Stimulated activated CD4-positive, alpha-beta T cell treated with anti-CD3 and anti-CD28 coated beads, Interleukin-4, amount 100 ng/mL, for 4 hours (primary cell): ENCODE measurements at regions not wholly inside any gene's neighbourhood (a gene's known extent, or its start where the extent isn't known, plus 50 kb on each side); places are given as distances from the start of the nearest gene placed in this dataset.

Experiments
- DNase-seq, 2 experiments: peaks; one replicate each; pipeline ENCODE4 v3.0.0-alpha.2; 2020

- no peak for DNase-seq
Measured at GRCh38 chr9:75692309-75692708, 198.2 kb upstream of the PCSK5 start.

DNA sequence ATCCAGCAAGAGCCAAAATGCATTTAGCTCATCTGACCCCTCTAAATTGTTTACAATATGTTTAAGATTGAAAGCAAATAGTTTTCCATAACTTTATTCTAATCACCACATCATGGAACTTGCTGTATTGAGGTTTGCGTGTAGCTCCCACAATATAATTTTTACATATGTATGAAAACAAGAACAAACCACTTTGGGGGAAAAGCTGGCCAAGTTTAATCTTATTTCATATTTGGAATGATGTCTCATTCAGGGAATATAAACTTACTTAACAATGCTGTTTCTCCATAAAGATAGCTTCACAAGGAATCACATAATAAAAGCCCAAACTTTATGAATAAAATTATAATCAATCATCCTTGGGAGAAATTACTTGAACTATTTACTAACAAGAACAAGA, 194.6 kb upstream of the PCSK5 start:
- no peak for DNase-seq

- no peak for DNase-seq
Measured at GRCh38 chr9:75699017-75699416, 191.5 kb upstream of the PCSK5 start.

- DNase-seq = no peak
Measured at GRCh38 chr9:75699625-75700251, 190.7 kb upstream of the PCSK5 start.

DNA sequence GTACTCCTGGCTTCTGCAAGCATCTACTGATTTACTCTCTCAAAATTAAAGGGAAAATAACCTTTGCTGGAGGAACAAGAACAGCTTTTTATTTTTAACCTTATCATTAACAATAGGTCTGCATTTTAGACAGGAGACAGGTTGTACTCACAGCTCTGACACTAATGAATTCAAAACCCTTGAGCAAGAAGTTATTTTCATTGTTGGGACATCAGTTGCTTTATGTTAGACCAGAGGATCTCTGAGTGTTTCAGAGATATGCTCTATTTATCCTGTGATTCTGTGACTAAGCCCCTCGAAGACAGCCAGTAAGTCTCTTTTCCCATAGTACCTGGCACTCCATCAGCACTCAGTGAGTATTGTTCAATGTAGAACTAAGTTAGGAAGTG, 190.2 kb upstream of the PCSK5 start:
- DNase-seq = no peak

DNA sequence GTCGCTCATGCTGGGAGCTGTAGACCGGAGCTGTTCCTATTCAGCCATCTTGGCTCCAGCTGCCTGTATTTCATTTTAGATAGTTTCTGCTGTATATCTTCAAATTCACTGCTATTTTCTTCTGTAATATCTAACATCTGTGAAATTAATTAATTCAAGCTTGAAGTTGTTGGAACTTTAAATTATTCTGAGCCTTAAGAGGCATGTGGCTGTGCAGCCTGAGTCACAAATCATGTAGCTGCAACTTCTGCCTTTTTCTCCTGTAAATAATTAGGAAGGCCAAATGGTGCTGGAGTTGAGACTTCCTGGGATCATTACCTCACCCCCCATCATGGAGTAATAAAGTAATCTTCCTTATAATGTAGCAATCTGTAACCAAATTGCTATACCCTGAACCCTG, 183.3 kb upstream of the PCSK5 start:
- DNase-seq = no peak

- no peak for DNase-seq
Measured at GRCh38 chr9:75709698-75710097, 180.8 kb upstream of the PCSK5 start.

- no peak for DNase-seq
Measured at GRCh38 chr9:75712700-75713099, 177.8 kb upstream of the PCSK5 start.

- DNase-seq = no peak
Measured at GRCh38 chr9:75713335-75713734, 177.1 kb upstream of the PCSK5 start.

DNA sequence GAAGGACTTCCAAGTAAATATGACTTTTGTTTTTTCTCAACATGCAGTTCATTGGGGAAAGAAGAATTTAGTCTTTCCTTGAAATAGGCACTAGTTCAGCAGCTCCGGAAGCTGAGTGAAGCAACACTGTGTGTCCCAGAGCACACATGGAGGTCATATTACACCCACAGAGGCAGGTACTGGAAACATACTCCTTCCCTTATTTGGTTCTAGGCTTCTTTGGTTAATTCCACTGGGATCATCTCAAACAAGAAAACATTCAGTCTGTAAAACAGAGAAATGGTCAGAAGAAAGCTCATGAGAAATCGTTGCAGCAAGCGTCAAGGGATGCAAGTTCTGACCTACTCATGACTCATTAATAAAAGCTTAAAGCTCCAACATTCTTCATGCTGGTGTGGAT, 175.1 kb upstream of the PCSK5 start:
- DNase-seq = no peak

DNA sequence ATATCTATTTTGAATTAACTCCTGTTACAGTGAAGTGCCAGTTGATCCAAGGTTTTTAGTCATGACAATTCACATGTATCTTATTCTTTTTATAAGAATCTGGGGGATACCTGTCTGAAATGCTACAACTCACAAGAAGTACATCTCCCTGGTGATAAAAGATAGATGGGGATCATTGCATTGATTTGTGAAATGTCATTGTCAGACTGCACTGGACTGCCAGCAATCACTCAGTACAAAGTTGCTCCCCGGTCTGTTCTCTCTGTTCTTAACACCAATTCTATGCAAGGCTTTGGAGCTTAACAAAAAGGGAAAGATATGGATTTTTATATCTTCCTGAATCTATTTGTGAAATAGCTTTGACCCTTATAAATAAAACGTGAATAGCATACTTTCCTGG, 171.8 kb upstream of the PCSK5 start:
- no peak for DNase-seq

DNA sequence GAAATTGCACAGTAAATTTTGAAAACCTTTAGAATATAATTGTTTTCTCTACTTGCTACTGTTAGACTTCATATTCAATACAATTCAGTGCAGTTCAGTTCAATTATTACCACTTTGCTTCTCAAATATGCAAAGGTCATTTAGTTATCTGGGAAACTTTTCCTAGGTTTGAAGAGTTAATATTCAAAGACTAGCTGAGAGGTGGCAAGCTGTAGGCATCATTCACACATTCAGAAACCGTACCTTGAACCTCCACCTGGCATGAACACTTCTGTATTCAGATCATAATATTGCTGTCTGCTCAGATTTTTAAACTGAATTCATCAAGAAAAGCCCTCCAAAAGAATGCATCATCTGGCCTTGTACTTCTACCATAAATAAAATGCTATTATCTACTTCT, 162.1 kb upstream of the PCSK5 start:
- no peak for DNase-seq

DNA sequence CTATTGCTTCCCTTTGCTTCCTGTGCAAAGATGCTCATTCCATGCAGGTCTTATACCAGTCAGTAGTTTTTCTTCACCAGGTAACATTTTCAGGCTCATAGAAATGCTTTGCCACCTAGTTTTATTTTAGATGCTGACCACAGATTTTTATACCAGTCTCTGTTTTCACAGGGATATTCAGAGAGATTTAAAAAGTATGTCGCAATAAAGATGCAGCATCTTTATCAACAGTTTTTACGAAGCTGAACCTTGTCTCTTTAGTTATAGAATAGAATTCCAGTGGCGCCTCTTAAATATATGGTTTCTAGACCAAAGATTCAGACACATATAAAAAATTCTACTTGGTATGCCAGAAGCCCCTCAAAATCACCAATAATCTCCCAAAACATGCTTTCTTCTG, 155.7 kb upstream of the PCSK5 start:
- DNase-seq = no peak

GRCh38 chr9:75739884-75740611, 150.4 kb upstream of the PCSK5 start:
- no peak for DNase-seq

DNA sequence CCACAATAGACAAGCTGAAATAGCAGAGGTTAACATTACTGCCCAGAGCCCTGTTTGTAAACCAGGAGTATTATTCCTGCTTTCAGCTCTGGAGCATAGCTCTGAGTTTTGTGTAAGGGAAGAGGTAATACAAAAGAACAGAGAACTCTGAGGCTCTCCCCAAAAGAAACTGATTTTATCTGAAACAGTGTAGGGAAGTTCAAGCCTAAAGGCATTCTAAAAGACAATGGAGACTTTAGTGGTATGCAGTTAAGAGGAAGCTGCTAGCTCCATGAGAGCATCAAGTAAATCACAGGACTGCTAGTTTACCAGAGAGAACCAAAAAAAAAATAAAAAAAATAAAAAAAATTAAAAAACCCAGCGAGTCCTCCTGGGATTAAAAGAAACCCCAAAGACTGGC, 146.6 kb upstream of the PCSK5 start:
- DNase-seq = no peak

DNA sequence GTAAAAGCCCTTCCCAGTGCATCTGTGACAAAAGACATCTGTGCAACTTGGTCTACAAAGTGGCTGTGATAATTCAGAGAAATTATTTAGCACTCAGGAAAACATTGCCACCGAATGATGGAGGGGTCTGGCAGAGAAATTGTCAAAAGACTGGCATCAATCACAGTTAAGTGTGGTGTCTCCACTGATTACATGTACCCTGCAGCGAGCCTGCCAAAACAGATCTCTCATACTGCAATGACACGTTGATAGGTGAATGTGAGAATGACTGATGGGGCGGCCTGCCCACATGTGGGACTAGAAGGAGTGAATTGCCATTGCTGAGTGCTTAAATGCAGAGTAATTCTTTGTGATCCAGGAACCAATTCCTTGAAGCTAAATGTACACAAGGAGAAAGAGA, 136.4 kb upstream of the PCSK5 start:
- no peak for DNase-seq

GRCh38 chr9:75775166-75775565, 115.3 kb upstream of the PCSK5 start:
- DNase-seq = no peak

GRCh38 chr9:75775966-75776691, 114.3 kb upstream of the PCSK5 start:
- no peak for DNase-seq

DNA sequence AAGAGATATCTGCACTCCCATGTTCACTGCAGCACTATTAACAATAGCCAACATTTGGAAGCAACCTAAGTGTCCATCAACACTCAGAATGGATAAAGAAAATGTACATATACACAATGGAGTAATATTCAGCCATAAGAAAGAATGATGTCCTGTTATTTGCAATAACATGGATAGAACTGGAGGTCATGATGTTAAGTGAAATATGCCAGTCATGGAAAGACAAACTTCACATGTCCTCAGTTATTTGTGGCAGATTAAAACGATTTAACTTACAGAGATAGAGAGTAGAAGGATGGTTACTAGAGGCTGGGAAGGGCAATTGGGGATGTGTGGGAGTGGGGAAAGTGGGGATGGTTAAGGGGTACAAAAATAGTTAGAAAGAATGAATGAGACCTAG, 110.3 kb upstream of the PCSK5 start:
- no peak for DNase-seq

- DNase-seq = no peak
Measured at GRCh38 chr9:75788006-75788634, 102.4 kb upstream of the PCSK5 start.

DNA sequence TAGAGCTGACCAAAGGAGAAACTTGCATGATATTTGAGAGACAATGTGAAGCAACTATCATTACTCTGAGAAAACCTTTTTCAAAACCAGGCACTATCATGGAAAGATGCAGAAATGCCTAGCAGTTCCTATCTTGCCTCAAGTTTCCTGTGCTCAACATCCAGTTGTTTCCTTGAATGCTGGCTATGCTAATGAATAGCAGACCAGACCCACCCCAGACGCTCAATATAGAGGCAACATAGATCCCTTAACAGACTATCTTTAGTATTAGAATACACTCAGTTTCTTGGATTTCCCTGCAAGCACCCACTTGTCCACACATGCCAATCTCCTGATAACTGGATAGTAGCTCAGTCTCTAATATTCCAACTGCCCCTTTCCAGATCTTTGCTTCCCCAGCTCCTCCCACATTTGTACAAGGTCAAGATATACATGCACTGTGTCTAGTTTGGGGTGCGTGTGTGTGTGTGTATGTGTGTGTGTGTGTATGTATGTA, 93.3 kb upstream of the PCSK5 start:
- no peak for DNase-seq

GRCh38 chr9:75798505-75798904, 92.0 kb upstream of the PCSK5 start:
- DNase-seq = no peak

GRCh38 chr9:75803130-75803529, 87.3 kb upstream of the PCSK5 start:
- no peak for DNase-seq

- DNase-seq = no peak
Measured at GRCh38 chr9:75810063-75810462, 80.4 kb upstream of the PCSK5 start.
